ENCODE measurements at regions not wholly inside any gene's neighbourhood (a gene's known extent, or its start where the extent isn't known, plus 50 kb on each side); places are given as distances from the start of the nearest gene placed in this dataset.

- Histone ChIP-seq H3K9me3 (no peaks in the 10 kb centered on the region), H3K27me3 (no peaks in the 10 kb centered on the region), H3K4me3 (ENCODE audit: low read depth, low read length) (no peak overlapping the region), H3K36me3 (no peaks in the 10 kb centered on the region), H3K4me1 (no peaks in the 10 kb centered on the region)
- DNase-seq, result no peak
- TF ChIP-seq, protein P1, sequence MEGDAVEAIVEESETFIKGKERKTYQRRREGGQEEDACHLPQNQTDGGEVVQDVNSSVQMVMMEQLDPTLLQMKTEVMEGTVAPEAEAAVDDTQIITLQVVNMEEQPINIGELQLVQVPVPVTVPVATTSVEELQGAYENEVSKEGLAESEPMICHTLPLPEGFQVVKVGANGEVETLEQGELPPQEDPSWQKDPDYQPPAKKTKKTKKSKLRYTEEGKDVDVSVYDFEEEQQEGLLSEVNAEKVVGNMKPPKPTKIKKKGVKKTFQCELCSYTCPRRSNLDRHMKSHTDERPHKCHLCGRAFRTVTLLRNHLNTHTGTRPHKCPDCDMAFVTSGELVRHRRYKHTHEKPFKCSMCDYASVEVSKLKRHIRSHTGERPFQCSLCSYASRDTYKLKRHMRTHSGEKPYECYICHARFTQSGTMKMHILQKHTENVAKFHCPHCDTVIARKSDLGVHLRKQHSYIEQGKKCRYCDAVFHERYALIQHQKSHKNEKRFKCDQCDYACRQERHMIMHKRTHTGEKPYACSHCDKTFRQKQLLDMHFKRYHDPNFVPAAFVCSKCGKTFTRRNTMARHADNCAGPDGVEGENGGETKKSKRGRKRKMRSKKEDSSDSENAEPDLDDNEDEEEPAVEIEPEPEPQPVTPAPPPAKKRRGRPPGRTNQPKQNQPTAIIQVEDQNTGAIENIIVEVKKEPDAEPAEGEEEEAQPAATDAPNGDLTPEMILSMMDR (IDR thresholded peaks at IDR 0.05; ENCODE audit: low read depth, low read length), result no peak
Observed at GRCh38 chr13:84443463-84443862, 561.2 kb upstream of the SLITRK1 start.

DNA sequence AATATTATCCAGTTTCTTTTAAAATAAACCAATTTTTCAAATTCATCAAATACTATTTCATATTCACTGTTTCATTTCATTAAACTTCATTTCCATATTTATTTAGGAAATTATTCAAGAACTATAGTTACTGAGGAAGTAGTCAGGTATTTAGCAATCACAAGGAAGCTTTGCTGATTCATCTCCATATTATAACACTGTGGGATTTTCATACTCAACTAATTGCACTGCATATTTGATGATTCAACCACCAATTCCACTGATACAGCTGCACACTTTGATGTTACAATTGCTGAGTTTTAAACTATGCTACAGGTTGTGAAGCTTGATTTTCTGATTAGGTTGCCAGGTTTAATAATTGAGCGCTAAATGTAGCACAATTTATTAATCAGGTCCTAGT lies 556.8 kb upstream of the SLITRK1 start:
- Histone ChIP-seq H3K36me3 (no peaks in the 10 kb centered on the region), H3K27me3 (no peaks in the 10 kb centered on the region; the same call in 1 of the 2 replicates), H3K4me3 (ENCODE audit: low read depth, low read length) (no peak overlapping the region), H3K9me3 (no peaks in the 10 kb centered on the region), H3K4me1 (no peaks in the 10 kb centered on the region)
- DNase-seq, result no peak
- TF ChIP-seq, protein P1 (IDR thresholded peaks at IDR 0.05; ENCODE audit: low read depth, low read length), result no peak

GRCh38 chr13:84433024-84433423 lies 550.8 kb upstream of the SLITRK1 start:
- Histone ChIP-seq H3K9me3 (no peaks in the 10 kb centered on the region), H3K4me1 (peaks cover 5% of the 10 kb centered on the region; the same call in 1 of the 2 replicates), H3K4me3 (ENCODE audit: low read depth, low read length) (no peak overlapping the region), H3K36me3 (no peaks in the 10 kb centered on the region), H3K27me3 (no peaks in the 10 kb centered on the region; the same call in 1 of the 2 replicates)
- DNase-seq, result no peak
- TF ChIP-seq, protein P1 (IDR thresholded peaks at IDR 0.05; ENCODE audit: low read depth, low read length), result no peak

- H3K4me1 ChIP-seq, result peaks cover 5% of the 10 kb centered on the region; the same call in 1 of the 2 replicates
- no peaks in the 10 kb centered on the region for H3K36me3 ChIP-seq
- H3K27me3 ChIP-seq, result no peaks in the 10 kb centered on the region
- H3K4me3 ChIP-seq (ENCODE audit: low read depth, low read length), result no peak overlapping the region
- H3K9me3 ChIP-seq, result no peaks in the 10 kb centered on the region
- DNase-seq, result no peak
- TF ChIP-seq, protein P1 (IDR thresholded peaks at IDR 0.05; ENCODE audit: low read depth, low read length), result no peak
Observed at GRCh38 chr13:84431646-84432045, 549.4 kb upstream of the SLITRK1 start.

- TF ChIP-seq, protein P1 (IDR thresholded peaks at IDR 0.05; ENCODE audit: low read depth, low read length), result no peak
- Histone ChIP-seq H3K4me1 (peaks cover 5% of the 10 kb centered on the region; the same call in 1 of the 2 replicates), H3K4me3 (ENCODE audit: low read depth, low read length) (no peak overlapping the region), H3K36me3 (no peaks in the 10 kb centered on the region), H3K27me3 (no peaks in the 10 kb centered on the region), H3K9me3 (no peaks in the 10 kb centered on the region)
- DNase-seq, result no peak
Observed at GRCh38 chr13:84430446-84430845, 548.2 kb upstream of the SLITRK1 start.

DNA sequence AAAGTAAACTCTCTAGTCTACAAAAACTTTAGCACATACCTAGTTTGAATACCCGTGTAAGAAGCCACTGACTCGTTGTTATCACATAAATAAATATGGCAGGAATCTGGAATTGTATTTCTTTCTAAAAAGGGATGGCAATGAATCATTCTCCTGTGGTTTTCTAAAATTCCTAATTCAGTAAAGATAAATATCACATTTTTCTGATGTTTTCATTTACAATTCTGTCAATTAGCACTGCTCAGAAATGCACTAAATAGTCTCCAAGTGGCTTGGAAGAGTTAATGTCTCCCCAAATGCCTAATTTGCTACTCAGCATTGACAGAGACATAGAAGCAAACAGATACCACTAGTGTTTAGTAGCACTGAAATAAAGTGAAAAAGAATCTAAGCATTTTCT lies 547.7 kb upstream of the SLITRK1 start:
- TF ChIP-seq, protein P1 (IDR thresholded peaks at IDR 0.05; ENCODE audit: low read depth, low read length), result no peak
- H3K36me3 ChIP-seq, result no peaks in the 10 kb centered on the region
- DNase-seq, result no peak
- H3K27me3 ChIP-seq, result no peaks in the 10 kb centered on the region
- H3K4me1 ChIP-seq, result peaks cover 5% of the 10 kb centered on the region; the same call in 1 of the 2 replicates
- no peaks in the 10 kb centered on the region for H3K9me3 ChIP-seq
- no peak overlapping the region for H3K4me3 ChIP-seq (ENCODE audit: low read depth, low read length)

All from BE2C (cell line).